ENCODE measurements at regions not wholly inside any gene's neighbourhood (a gene's known extent, or its start where the extent isn't known, plus 50 kb on each side); places are given as distances from the start of the nearest gene placed in this dataset.

- TF ChIP-seq CTCF (IDR thresholded peaks at IDR 0.05; ENCODE audit: poor library complexity) = peak; percentile 82
- no peak for TF ChIP-seq EZH2 (IDR thresholded peaks at IDR 0.05; ENCODE audit: borderline replicate concordance)
- TF ChIP-seq EZH2phosphoT487 (IDR thresholded peaks at IDR 0.05; ENCODE audit: low read depth, severe bottlenecking, unreplicated experiment) = no peak
These were observed 117.6 kb downstream of the FAM124B start for GRCh38 chr2:224284134-224284946.

Measured in hepatocyte (in vitro differentiated cells).